ENCODE measurements at regions not wholly inside any gene's neighbourhood (a gene's known extent, or its start where the extent isn't known, plus 50 kb on each side); places are given as distances from the start of the nearest gene placed in this dataset.
A peak's percentile ranks its signal among the peaks of the same experiment; 100 is the strongest.

DNA sequence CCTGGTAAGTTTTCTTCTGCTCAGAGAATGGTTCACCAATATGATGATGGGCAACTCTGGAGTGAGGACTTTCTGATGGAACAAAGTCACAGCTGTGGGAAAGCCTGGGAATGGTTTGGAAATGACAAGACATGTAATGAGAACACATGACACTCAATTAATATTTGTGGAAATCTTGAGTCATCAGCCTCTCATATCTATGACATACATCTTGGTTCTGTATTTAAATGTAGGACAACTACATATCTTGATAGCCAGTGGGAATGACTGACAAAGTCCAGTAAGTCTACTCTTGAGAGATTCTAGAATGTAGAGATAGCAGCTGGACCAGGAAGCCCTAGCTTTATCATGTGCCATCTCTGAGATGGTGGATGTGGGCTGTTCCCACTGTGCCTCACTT is 85.5 kb downstream of the PALM2AKAP2 start:
- Histone ChIP-seq H3K4me3 (ENCODE audit: insufficient read depth, low read depth, low read length) (no peak overlapping the region), H3K27me3 (ENCODE audit: control insufficient read depth, insufficient read depth, low read length) (no peaks in the 10 kb centered on the region), H3K36me3 (replicated peaks; ENCODE audit: control insufficient read depth, insufficient read depth, low read length) (no peaks in the 10 kb centered on the region)
- no peak for DNase-seq

- no peak for DNase-seq
- no peak overlapping the region for H3K4me3 ChIP-seq (ENCODE audit: insufficient read depth, low read depth, low read length)
These were observed 88.2 kb downstream of the PALM2AKAP2 start for GRCh38 chr9:109868207-109868606.

GRCh38 chr9:109868722-109869121 is 88.7 kb downstream of the PALM2AKAP2 start:
- H3K4me3 ChIP-seq (ENCODE audit: insufficient read depth, low read depth, low read length): no peak overlapping the region
- no peaks in the 10 kb centered on the region for H3K36me3 ChIP-seq (replicated peaks; ENCODE audit: control insufficient read depth, insufficient read depth, low read length)
- no peak for DNase-seq
- no peaks in the 10 kb centered on the region for H3K27me3 ChIP-seq (ENCODE audit: control insufficient read depth, insufficient read depth, low read length)

More at GRCh38 chr9:109868207-109868606, 88.2 kb downstream of the PALM2AKAP2 start:
- Histone ChIP-seq H3K27me3 (ENCODE audit: control insufficient read depth, insufficient read depth, low read length) (no peaks in the 10 kb centered on the region), H3K36me3 (replicated peaks; ENCODE audit: control insufficient read depth, insufficient read depth, low read length) (no peaks in the 10 kb centered on the region)

DNA sequence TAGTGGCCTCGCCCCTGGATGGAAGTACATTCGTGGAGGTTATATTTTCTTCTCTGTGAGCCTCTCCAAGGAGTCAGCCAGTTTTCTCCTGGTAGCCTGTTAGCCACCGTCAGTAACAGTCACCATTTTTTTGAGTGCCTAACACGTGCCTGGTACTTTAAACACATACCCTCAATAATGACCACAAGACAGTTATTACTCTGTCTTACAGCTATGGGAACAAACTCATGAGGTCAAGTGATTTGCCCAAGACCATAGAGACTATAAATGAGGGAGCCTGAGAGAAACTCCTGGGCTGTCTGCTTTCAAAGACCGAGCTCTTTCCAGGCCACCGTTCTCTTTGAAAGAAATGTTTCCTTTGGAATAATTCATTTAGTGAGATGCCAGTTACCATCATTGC is 90.4 kb downstream of the PALM2AKAP2 start:
- no peaks in the 10 kb centered on the region for H3K27me3 ChIP-seq (ENCODE audit: control insufficient read depth, insufficient read depth, low read length)
- no peak overlapping the region for H3K4me3 ChIP-seq (ENCODE audit: insufficient read depth, low read depth, low read length)
- H3K36me3 ChIP-seq (replicated peaks; ENCODE audit: control insufficient read depth, insufficient read depth, low read length): no peaks in the 10 kb centered on the region
- no peak for DNase-seq

GRCh38 chr9:109872901-109873300 is 92.9 kb downstream of the PALM2AKAP2 start:
- Histone ChIP-seq H3K27me3 (ENCODE audit: control insufficient read depth, insufficient read depth, low read length) (no peaks in the 10 kb centered on the region), H3K4me3 (ENCODE audit: insufficient read depth, low read depth, low read length) (no peak overlapping the region), H3K36me3 (replicated peaks; ENCODE audit: control insufficient read depth, insufficient read depth, low read length) (no peaks in the 10 kb centered on the region)
- no peak for DNase-seq

DNA sequence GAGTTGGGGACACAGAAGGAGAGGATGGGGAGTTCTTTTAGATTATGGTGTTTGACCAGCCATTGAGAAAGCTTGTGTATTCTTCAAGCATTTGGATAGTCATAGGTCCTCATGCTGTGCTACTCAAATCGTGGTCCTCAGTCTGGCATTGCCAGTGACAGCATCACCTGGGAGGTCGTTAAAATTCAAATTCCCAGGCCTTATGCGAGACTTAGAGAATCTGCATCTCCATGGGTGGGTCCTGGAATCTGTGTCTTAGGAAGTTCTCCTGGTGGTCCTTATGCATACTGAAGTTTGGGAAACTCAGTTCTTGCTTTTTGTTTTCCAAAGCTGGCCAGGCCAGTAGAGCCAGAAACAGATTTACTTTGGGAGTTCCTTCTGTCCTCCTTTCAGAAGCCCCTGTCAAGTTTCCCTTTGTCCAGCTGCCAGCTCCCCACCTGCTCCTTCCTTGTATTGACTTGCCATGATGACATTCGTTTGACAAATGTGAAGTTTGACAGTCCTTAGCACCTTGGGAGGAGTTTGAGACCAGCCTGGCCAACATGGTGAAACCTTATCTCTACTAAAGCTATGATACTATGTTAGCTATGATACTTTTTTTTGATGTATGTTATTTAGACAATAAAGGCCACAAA is 95.6 kb downstream of the PALM2AKAP2 start:
- Histone ChIP-seq H3K27me3 (ENCODE audit: control insufficient read depth, insufficient read depth, low read length) (no peaks in the 10 kb centered on the region), H3K4me3 (ENCODE audit: insufficient read depth, low read depth, low read length) (no peak overlapping the region), H3K36me3 (replicated peaks; ENCODE audit: control insufficient read depth, insufficient read depth, low read length) (no peaks in the 10 kb centered on the region)
- no peak for DNase-seq

DNA sequence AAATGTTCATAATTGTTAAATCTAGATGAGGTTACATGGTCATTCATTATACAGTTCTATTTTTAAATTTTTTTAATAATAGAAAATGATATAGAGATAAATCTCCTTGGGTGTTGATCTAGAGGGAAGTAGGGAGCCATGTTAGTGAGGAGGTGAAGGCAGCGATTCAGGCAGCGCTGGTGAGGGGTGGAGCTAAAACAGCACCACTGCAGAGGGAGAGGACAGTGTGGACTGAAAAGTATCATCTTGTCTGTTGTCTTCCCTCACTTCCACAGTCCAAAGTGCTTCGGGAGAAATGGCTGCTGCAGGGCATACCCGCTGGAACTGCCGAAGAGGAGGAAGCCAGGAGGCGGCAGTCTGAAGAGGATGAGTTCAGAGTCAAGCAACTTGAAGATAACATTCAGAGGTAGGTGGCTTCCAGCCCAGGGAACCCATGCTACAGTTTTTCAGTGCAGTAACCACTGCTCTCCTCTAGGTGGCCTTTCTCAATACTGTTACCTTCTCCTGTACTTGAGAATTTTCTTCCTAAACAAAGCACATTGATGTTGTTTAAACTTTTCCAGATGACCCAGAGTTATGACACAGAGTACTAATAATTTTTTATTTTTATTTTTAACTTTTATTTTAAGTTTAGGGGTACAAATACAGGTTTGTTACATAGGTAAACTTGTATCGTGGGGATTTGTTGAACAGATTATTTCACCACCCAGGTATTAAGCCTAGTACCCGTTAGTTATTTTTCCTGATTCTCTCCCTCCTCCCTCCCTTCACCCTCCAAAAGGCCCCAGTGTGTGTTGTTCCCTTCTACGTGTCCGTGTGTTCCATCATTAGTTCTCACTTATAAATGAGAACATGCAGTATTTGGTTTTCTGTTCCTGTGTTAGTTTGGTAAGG is 100.5 kb downstream of the PALM2AKAP2 start:
- no peaks in the 10 kb centered on the region for H3K36me3 ChIP-seq (replicated peaks; ENCODE audit: control insufficient read depth, insufficient read depth, low read length)
- peak; percentile 49 for DNase-seq
- H3K27me3 ChIP-seq (ENCODE audit: control insufficient read depth, insufficient read depth, low read length): no peaks in the 10 kb centered on the region
- no peak overlapping the region for H3K4me3 ChIP-seq (ENCODE audit: insufficient read depth, low read depth, low read length)

GRCh38 chr9:109883623-109884022 is 103.6 kb downstream of the PALM2AKAP2 start:
- no peak for DNase-seq
- Histone ChIP-seq H3K27me3 (ENCODE audit: control insufficient read depth, insufficient read depth, low read length) (no peaks in the 10 kb centered on the region), H3K4me3 (ENCODE audit: insufficient read depth, low read depth, low read length) (no peak overlapping the region), H3K36me3 (replicated peaks; ENCODE audit: control insufficient read depth, insufficient read depth, low read length) (no peaks in the 10 kb centered on the region)

DNA sequence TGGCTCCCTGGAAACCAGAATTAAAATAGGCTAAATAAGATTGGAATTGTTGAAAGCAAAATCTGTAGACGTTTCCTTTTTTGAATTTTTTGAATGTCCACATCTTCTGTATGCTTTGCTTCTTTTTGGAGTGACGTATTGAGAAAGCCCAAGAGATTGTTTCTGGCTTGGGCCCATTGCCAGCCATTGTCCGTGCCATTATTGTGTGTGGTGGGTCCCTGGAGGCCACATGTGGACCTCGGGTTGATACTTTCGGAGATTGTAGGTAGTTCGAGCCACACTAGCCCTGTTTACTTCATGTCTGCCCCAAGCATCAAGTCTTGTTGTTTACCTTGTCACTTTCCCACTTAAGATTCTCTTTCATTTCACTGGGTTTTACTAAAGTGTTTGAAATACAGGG is 106.0 kb downstream of the PALM2AKAP2 start:
- DNase-seq: no peak
- H3K4me3 ChIP-seq (ENCODE audit: insufficient read depth, low read depth, low read length): no peak overlapping the region
- no peaks in the 10 kb centered on the region for H3K36me3 ChIP-seq (replicated peaks; ENCODE audit: control insufficient read depth, insufficient read depth, low read length)
- no peaks in the 10 kb centered on the region for H3K27me3 ChIP-seq (ENCODE audit: control insufficient read depth, insufficient read depth, low read length)

GRCh38 chr9:109886617-109887016 is 106.6 kb downstream of the PALM2AKAP2 start:
- H3K36me3 ChIP-seq (replicated peaks; ENCODE audit: control insufficient read depth, insufficient read depth, low read length): no peaks in the 10 kb centered on the region
- no peak for DNase-seq
- no peak overlapping the region for H3K4me3 ChIP-seq (ENCODE audit: insufficient read depth, low read depth, low read length)
- no peaks in the 10 kb centered on the region for H3K27me3 ChIP-seq (ENCODE audit: control insufficient read depth, insufficient read depth, low read length)

DNA sequence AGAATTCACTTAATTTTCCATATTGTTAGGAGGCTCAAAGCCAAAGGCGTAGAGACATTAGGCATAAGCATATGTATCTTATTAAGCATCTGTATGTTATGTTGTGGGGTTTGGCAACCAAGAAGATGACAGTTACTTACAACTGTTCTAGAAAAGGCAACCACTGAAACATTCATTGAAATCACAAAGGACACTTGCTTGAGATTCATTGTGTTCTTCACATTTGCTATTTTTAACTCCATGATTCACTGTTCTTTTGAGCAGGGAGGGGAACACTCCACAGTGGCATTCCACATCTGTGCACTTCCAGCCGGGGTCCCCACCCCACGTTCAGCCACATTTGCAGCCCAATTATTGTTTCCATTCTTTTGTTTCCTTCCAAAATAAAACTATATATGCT is 107.1 kb downstream of the PALM2AKAP2 start:
- no peak overlapping the region for H3K4me3 ChIP-seq (ENCODE audit: insufficient read depth, low read depth, low read length)
- no peaks in the 10 kb centered on the region for H3K36me3 ChIP-seq (replicated peaks; ENCODE audit: control insufficient read depth, insufficient read depth, low read length)
- H3K27me3 ChIP-seq (ENCODE audit: control insufficient read depth, insufficient read depth, low read length): no peaks in the 10 kb centered on the region
- DNase-seq: no peak

GRCh38 chr9:109888695-109889094 is 108.7 kb downstream of the PALM2AKAP2 start:
- no peak for DNase-seq
- Histone ChIP-seq H3K36me3 (replicated peaks; ENCODE audit: control insufficient read depth, insufficient read depth, low read length) (no peaks in the 10 kb centered on the region), H3K27me3 (ENCODE audit: control insufficient read depth, insufficient read depth, low read length) (no peaks in the 10 kb centered on the region), H3K4me3 (ENCODE audit: insufficient read depth, low read depth, low read length) (no peak overlapping the region)

DNA sequence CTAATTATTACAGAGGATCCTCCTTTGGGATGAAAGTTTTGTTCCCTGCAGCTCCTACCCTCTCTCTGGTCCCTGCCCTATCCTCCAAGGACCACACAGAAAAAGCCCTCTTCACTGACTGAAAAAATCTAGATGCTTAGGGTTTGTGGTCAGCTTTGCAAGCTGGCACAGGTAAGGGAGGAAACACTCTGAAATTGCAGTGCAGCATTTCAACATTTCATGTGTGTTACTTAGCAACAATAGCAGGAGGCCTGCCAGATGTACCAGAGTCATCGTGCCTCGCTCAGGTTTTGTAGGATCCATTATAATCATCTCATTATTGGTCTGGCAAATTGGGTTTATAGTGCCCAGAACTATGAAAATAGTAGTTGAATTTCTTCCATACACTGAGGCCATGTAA is 109.5 kb downstream of the PALM2AKAP2 start:
- no peak for DNase-seq
- H3K36me3 ChIP-seq (replicated peaks; ENCODE audit: control insufficient read depth, insufficient read depth, low read length): no peaks in the 10 kb centered on the region
- H3K27me3 ChIP-seq (ENCODE audit: control insufficient read depth, insufficient read depth, low read length): no peaks in the 10 kb centered on the region
- no peak overlapping the region for H3K4me3 ChIP-seq (ENCODE audit: insufficient read depth, low read depth, low read length)

DNA sequence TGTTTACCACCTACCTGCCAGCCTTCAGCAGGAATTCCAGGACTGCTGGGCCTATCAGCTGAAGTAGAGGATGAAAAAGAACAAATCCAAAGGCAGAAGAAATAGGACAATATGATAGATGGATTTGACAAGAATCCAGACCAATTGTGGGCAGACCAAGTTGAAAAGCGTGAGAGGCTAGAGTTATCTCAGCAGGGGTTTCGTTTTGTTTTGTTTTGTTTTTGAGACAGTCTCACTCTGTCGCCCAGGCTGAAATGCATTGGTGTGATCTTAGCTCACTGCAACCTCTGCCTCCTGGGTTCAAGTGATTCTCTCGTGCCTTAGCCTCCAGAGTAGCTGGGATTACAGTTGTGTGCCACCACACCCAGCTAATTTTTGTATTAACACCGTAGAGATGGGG is 113.2 kb downstream of the PALM2AKAP2 start:
- no peaks in the 10 kb centered on the region for H3K27me3 ChIP-seq (ENCODE audit: control insufficient read depth, insufficient read depth, low read length)
- DNase-seq: no peak
- H3K36me3 ChIP-seq (replicated peaks; ENCODE audit: control insufficient read depth, insufficient read depth, low read length): no peaks in the 10 kb centered on the region
- H3K4me3 ChIP-seq (ENCODE audit: insufficient read depth, low read depth, low read length): no peak overlapping the region

GRCh38 chr9:109894473-109894872 is 114.5 kb downstream of the PALM2AKAP2 start:
- no peak overlapping the region for H3K4me3 ChIP-seq (ENCODE audit: insufficient read depth, low read depth, low read length)
- no peaks in the 10 kb centered on the region for H3K27me3 ChIP-seq (ENCODE audit: control insufficient read depth, insufficient read depth, low read length)
- no peaks in the 10 kb centered on the region for H3K36me3 ChIP-seq (replicated peaks; ENCODE audit: control insufficient read depth, insufficient read depth, low read length)
- no peak for DNase-seq

Measured in H7 (cell line).